Neural progenitor cell (in vitro differentiated cells): ENCODE measurements at regions not wholly inside any gene's neighbourhood (a gene's known extent, or its start where the extent isn't known, plus 50 kb on each side); places are given as distances from the start of the nearest gene placed in this dataset.

Source experiments
- DNase-seq: peaks from one replicate; pipeline ENCODE4 v3.0.0-alpha.2; 2016; ENCODE audit warnings: low spot score
- H2AFZ ChIP-seq: fragments of 200-600 bp; sonication (generic); replicated peaks from 2 replicates; pipeline ENCODE4 v1.6.1; 2016; ENCODE audit warnings: antibody characterized with exemption
- H3F3A ChIP-seq: fragments of 200-600 bp; sonication (generic); 2 replicates; pipeline ENCODE4 v1.6.1; 2016; ENCODE audit warnings: antibody characterized with exemption, low read depth
- H3K27ac ChIP-seq: fragments of 200-600 bp; sonication (generic); 2 replicates; pipeline ENCODE4 v1.5.1; 2016; ENCODE audit warnings: mild to moderate bottlenecking
- H3K27me3 ChIP-seq: fragments of 200-600 bp; sonication (generic); 2 replicates; pipeline ENCODE4 v1.6.1; 2016; ENCODE audit warnings: mild to moderate bottlenecking, moderate library complexity
- H3K36me3 ChIP-seq: fragments of 200-600 bp; sonication (generic); 2 replicates; pipeline ENCODE4 v1.5.1; 2016
- H3K4me1 ChIP-seq: fragments of 200-600 bp; sonication (generic); 2 replicates; pipeline ENCODE4 v1.6.1; 2016; ENCODE audit warnings: mixed run types
- H3K4me2 ChIP-seq: fragments of 200-600 bp; sonication (generic); 2 replicates; pipeline ENCODE4 v1.6.1; 2016
- H3K4me3 ChIP-seq: fragments of 200-600 bp; sonication (generic); 2 replicates; pipeline ENCODE4 v1.5.1; 2016
- H3K79me2 ChIP-seq: fragments of 200-600 bp; sonication (generic); 2 replicates; pipeline ENCODE4 v1.6.1; 2016; ENCODE audit warnings: low read depth
- H3K9ac ChIP-seq: fragments of 200-600 bp; sonication (generic); 2 replicates; pipeline ENCODE4 v1.6.1; 2016
- H3K9me3 ChIP-seq: fragments of 200-600 bp; sonication (generic); 2 replicates; pipeline ENCODE4 v1.5.1; 2016; ENCODE audit warnings: low read depth
- H4K20me1 ChIP-seq: fragments of 200-600 bp; sonication (generic); 2 replicates; pipeline ENCODE4 v1.6.1; 2016; ENCODE audit warnings: low read depth
- H3K27ac Mint-ChIP-seq: 3 replicates; pipeline ENCODE4 v1.8.0; 2021; ENCODE audit warnings: mixed read lengths
- H3K27me3 Mint-ChIP-seq: 2 replicates; pipeline ENCODE4 v1.8.0; 2022; ENCODE audit warnings: low read depth, mild to moderate bottlenecking, inconsistent platforms, moderate library complexity, mixed read lengths; ENCODE audit not compliant: insufficient read depth
- H3K36me3 Mint-ChIP-seq: 3 replicates; pipeline ENCODE4 v1.8.0; 2021; ENCODE audit warnings: mixed read lengths
- H3K4me1 Mint-ChIP-seq: 3 replicates; pipeline ENCODE4 v1.8.0; 2021; ENCODE audit warnings: mixed read lengths
- H3K4me3 Mint-ChIP-seq: 3 replicates; pipeline ENCODE4 v1.8.0; 2021; ENCODE audit warnings: mild to moderate bottlenecking, moderate library complexity, mixed read lengths
- H3K9me3 Mint-ChIP-seq: 3 replicates; pipeline ENCODE4 v1.8.0; 2020; ENCODE audit warnings: mixed read lengths
- EZH2 ChIP-seq: fragments of 200-600 bp; sonication (generic); IDR thresholded peaks from 2 replicates; pipeline ENCODE4 v1.6.1; 2017; ENCODE audit warnings: antibody characterized with exemption, mild to moderate bottlenecking, moderate library complexity
- EZH2phosphoT487 ChIP-seq: fragments of 200-600 bp; sonication (generic); IDR thresholded peaks from 2 replicates; pipeline ENCODE4 v1.6.1; 2017; ENCODE audit warnings: antibody characterized with exemption
- TF ChIP-seq, protein P1 (sequence below): fragments of 200-600 bp; sonication (generic); IDR thresholded peaks from 2 replicates; pipeline ENCODE4 v1.5.1; 2017; ENCODE audit warnings: antibody characterized with exemption, mild to moderate bottlenecking

GRCh38 chr11:15396778-15397177 lies 282.1 kb downstream of the INSC start:
- no peak overlapping the region for H3K27ac Mint-ChIP-seq
- H4K20me1 ChIP-seq, result no peaks in the 10 kb centered on the region
- H3K9ac ChIP-seq, result no peak overlapping the region
- no peak for DNase-seq
- no peak overlapping the region for H3K27ac ChIP-seq
- no peaks in the 10 kb centered on the region for H3K79me2 ChIP-seq
- H3K4me2 ChIP-seq, result no peak overlapping the region
- H3K36me3 ChIP-seq, result no peaks in the 10 kb centered on the region
- no peaks in the 10 kb centered on the region for H3K4me1 ChIP-seq
- H2AFZ ChIP-seq, result no peak overlapping the region
- no peak overlapping the region for H3K4me3 Mint-ChIP-seq
- H3K27me3 ChIP-seq, result no peaks in the 10 kb centered on the region
- H3K9me3 ChIP-seq, result peaks cover 10% of the 10 kb centered on the region
- H3K9me3 Mint-ChIP-seq, result peaks cover 26% of the 10 kb centered on the region
- peaks cover 2% of the 10 kb centered on the region for H3K36me3 Mint-ChIP-seq
- H3K27me3 Mint-ChIP-seq, result no peaks in the 10 kb centered on the region
- H3K4me3 ChIP-seq, result no peak overlapping the region
- TF ChIP-seq, protein P1, sequence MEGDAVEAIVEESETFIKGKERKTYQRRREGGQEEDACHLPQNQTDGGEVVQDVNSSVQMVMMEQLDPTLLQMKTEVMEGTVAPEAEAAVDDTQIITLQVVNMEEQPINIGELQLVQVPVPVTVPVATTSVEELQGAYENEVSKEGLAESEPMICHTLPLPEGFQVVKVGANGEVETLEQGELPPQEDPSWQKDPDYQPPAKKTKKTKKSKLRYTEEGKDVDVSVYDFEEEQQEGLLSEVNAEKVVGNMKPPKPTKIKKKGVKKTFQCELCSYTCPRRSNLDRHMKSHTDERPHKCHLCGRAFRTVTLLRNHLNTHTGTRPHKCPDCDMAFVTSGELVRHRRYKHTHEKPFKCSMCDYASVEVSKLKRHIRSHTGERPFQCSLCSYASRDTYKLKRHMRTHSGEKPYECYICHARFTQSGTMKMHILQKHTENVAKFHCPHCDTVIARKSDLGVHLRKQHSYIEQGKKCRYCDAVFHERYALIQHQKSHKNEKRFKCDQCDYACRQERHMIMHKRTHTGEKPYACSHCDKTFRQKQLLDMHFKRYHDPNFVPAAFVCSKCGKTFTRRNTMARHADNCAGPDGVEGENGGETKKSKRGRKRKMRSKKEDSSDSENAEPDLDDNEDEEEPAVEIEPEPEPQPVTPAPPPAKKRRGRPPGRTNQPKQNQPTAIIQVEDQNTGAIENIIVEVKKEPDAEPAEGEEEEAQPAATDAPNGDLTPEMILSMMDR, result no peak
- TF ChIP-seq EZH2phosphoT487, result no peak
- no peak for TF ChIP-seq EZH2
- no peaks in the 10 kb centered on the region for H3K4me1 Mint-ChIP-seq
- no peaks in the 10 kb centered on the region for H3F3A ChIP-seq

DNA sequence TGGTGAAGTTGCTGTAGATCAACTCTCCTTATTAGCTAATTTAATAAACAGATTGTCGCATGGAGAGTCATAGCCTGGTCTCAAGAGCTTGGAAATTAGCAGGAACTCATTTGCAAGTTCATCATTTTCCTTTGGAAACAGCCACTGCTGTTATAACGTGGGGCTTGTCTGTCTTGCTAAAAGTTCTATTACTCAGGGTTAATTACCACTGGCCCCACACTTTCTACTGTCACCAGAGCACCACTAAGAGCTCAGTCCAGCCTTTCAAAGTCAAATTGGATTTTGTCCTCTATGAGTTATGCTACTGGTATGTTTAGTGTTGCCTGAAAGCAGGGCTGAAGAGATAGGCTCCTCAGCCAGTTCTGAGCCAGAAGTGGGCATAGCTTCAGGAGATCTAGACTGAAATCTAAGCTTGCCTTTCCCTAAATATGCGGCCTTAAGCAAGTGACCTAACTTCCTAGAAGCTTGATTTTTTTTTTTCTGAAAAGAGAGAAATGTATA lies 292.2 kb downstream of the INSC start:
- Mint-ChIP-seq H3K4me1 (no peaks in the 10 kb centered on the region), H3K27me3 (peaks cover 3% of the 10 kb centered on the region), H3K4me3 (no peak overlapping the region), H3K27ac (no peak overlapping the region), H3K36me3 (no peaks in the 10 kb centered on the region), H3K9me3 (peaks cover 11% of the 10 kb centered on the region)
- no peak for DNase-seq
- no peak overlapping the region for H2AFZ ChIP-seq
- H3K36me3 ChIP-seq, result no peaks in the 10 kb centered on the region
- no peaks in the 10 kb centered on the region for H3K79me2 ChIP-seq
- no peaks in the 10 kb centered on the region for H3K4me1 ChIP-seq
- TF ChIP-seq EZH2phosphoT487 (no peak), EZH2 (no peak)
- no peak overlapping the region for H3K4me2 ChIP-seq
- H3K9me3 ChIP-seq, result no peaks in the 10 kb centered on the region
- no peak overlapping the region for H3K9ac ChIP-seq
- no peaks in the 10 kb centered on the region for H3F3A ChIP-seq
- H3K4me3 ChIP-seq, result no peak overlapping the region
- no peaks in the 10 kb centered on the region for H4K20me1 ChIP-seq
- H3K27ac ChIP-seq, result no peak overlapping the region
- no peaks in the 10 kb centered on the region for H3K27me3 ChIP-seq

GRCh38 chr11:15412054-15412453 lies 297.3 kb downstream of the INSC start:
- Mint-ChIP-seq H3K27ac (peak overlapping the region; percentile 34), H3K4me1 (no peaks in the 10 kb centered on the region), H3K9me3 (no peaks in the 10 kb centered on the region), H3K27me3 (no peaks in the 10 kb centered on the region), H3K4me3 (no peak overlapping the region), H3K36me3 (no peaks in the 10 kb centered on the region)
- no peaks in the 10 kb centered on the region for H3K79me2 ChIP-seq
- H3K9me3 ChIP-seq, result no peaks in the 10 kb centered on the region
- peaks cover 2% of the 10 kb centered on the region for H3K4me1 ChIP-seq
- DNase-seq, result no peak
- no peak overlapping the region for H2AFZ ChIP-seq
- no peak overlapping the region for H3K4me3 ChIP-seq
- H3K27me3 ChIP-seq, result no peaks in the 10 kb centered on the region
- H3F3A ChIP-seq, result no peaks in the 10 kb centered on the region
- H3K27ac ChIP-seq, result no peak overlapping the region
- H3K4me2 ChIP-seq, result no peak overlapping the region
- no peaks in the 10 kb centered on the region for H3K36me3 ChIP-seq
- TF ChIP-seq, protein P1, result no peak
- TF ChIP-seq EZH2 (no peak), EZH2phosphoT487 (no peak)
- no peak overlapping the region for H3K9ac ChIP-seq
- H4K20me1 ChIP-seq, result no peaks in the 10 kb centered on the region

GRCh38 chr11:15418921-15419320 lies 304.2 kb downstream of the INSC start:
- Mint-ChIP-seq H3K27me3 (peaks cover 2% of the 10 kb centered on the region), H3K9me3 (no peaks in the 10 kb centered on the region), H3K4me3 (no peak overlapping the region), H3K36me3 (no peaks in the 10 kb centered on the region), H3K27ac (no peak overlapping the region), H3K4me1 (no peaks in the 10 kb centered on the region)
- TF ChIP-seq EZH2, result no peak
- TF ChIP-seq, protein P1, result no peak
- TF ChIP-seq EZH2phosphoT487, result no peak
- Histone ChIP-seq H3F3A (no peaks in the 10 kb centered on the region), H3K9ac (no peak overlapping the region), H3K27me3 (no peaks in the 10 kb centered on the region), H4K20me1 (no peaks in the 10 kb centered on the region), H2AFZ (no peak overlapping the region), H3K36me3 (no peaks in the 10 kb centered on the region), H3K9me3 (no peaks in the 10 kb centered on the region), H3K4me3 (no peak overlapping the region), H3K27ac (no peak overlapping the region), H3K79me2 (no peaks in the 10 kb centered on the region), H3K4me2 (no peak overlapping the region), H3K4me1 (peaks cover 4% of the 10 kb centered on the region)
- no peak for DNase-seq
